Loucy (cell line): ENCODE measurements at regions not wholly inside any gene's neighbourhood (a gene's known extent, or its start where the extent isn't known, plus 50 kb on each side); places are given as distances from the start of the nearest gene placed in this dataset.

Experiments
- EZH2phosphoT487 ChIP-seq: fragments of 200-600 bp; IDR thresholded peaks from 2 replicates; pipeline ENCODE4 v1.6.1; 2018; ENCODE audit warnings: antibody characterized with exemption, mild to moderate bottlenecking, moderate library complexity, borderline replicate concordance
- TF ChIP-seq, protein P1 (sequence below): fragments of 200-600 bp; sonication (generic); conservative IDR thresholded peaks from 2 replicates; pipeline ENCODE4 v1.5.1; 2014; ENCODE audit warnings: mild to moderate bottlenecking, antibody characterized with exemption, low read length

DNA sequence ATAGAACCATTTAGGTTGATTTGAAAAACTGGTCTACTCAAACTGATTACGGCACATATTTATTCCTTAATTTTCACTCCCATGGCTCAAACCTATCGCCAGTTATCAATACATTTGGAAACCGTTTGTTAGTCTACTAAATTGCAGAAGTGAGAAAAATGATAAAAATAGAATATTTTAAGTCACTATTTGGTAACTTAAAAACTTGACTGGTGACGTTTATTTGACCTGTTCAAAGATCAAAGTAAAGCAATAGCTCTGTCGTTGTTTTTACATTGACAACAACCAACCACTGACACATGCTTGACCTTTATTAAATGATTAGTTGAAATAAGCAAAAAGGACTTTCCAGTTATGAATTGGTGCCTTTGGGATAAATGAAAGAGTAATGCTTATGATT is 402.9 kb upstream of the MAP3K7 start:
- TF ChIP-seq, protein P1, sequence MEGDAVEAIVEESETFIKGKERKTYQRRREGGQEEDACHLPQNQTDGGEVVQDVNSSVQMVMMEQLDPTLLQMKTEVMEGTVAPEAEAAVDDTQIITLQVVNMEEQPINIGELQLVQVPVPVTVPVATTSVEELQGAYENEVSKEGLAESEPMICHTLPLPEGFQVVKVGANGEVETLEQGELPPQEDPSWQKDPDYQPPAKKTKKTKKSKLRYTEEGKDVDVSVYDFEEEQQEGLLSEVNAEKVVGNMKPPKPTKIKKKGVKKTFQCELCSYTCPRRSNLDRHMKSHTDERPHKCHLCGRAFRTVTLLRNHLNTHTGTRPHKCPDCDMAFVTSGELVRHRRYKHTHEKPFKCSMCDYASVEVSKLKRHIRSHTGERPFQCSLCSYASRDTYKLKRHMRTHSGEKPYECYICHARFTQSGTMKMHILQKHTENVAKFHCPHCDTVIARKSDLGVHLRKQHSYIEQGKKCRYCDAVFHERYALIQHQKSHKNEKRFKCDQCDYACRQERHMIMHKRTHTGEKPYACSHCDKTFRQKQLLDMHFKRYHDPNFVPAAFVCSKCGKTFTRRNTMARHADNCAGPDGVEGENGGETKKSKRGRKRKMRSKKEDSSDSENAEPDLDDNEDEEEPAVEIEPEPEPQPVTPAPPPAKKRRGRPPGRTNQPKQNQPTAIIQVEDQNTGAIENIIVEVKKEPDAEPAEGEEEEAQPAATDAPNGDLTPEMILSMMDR: no peak
- no peak for TF ChIP-seq EZH2phosphoT487
